ENCODE measurements at regions not wholly inside any gene's neighbourhood (a gene's known extent, or its start where the extent isn't known, plus 50 kb on each side); places are given as distances from the start of the nearest gene placed in this dataset.

DNA sequence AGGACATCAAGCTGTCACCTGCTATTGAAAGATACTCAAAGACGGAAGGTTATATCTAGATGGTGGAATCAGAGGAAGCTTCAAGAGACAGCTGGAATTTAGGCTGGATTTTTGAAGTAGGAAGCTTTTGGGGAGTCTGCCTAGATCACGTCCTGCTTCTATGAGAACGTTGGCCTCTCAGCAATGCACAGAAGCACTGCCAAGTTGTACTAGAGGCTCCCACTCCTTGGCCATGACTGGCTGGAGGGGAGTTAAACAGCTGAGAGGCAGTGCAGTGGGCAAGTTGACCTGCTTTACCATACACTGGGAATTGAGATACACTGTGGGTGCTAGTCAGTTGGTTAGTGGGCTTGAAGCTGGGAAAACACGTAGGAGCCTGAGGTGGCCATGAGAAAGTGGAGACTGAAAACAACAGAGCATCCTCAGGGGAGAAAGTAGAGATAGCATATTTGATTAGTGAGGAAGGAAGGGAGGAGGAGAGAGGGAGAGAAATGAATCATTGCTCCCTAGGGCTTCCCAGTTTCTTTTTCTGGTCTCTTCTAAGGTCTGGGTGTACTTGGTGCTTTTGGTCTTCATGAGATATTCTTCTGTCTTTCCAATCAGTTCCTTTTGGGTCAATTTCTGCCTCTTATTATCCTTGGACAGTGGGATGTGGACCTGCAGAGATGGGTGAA is 110.8 kb downstream of the EMP1 start:
- no peak for TF ChIP-seq POLR2A (IDR thresholded peaks at IDR 0.05; ENCODE audit: low read length)
- no peak for TF ChIP-seq GATA1 (IDR thresholded peaks at IDR 0.05; ENCODE audit: low read depth, low read length)

Data from erythroblast (primary cell).